NCI-H2196 (cell line): ENCODE measurements at regions not wholly inside any gene's neighbourhood (a gene's known extent, or its start where the extent isn't known, plus 50 kb on each side); places are given as distances from the start of the nearest gene placed in this dataset.

Experiments used
- DNase-seq: peaks from one replicate; lab custom pipeline; 2025; ENCODE audit not compliant: unreplicated experiment; lab: John Stamatoyannopoulos, UW

GRCh38 chr12:90015228-90015627 is 306.6 kb upstream of the ATP2B1 start:
- no peak for DNase-seq

GRCh38 chr12:90013409-90013808 is 304.8 kb upstream of the ATP2B1 start:
- DNase-seq: no peak

- DNase-seq: no peak
These were observed 301.5 kb upstream of the ATP2B1 start for GRCh38 chr12:90010089-90010488.

GRCh38 chr12:90008277-90008676 is 299.6 kb upstream of the ATP2B1 start:
- no peak for DNase-seq

GRCh38 chr12:90004319-90005074 is 295.9 kb upstream of the ATP2B1 start:
- no peak for DNase-seq

GRCh38 chr12:90003688-90004087 is 295.1 kb upstream of the ATP2B1 start:
- DNase-seq: no peak

- no peak for DNase-seq
These were observed 292.1 kb upstream of the ATP2B1 start for GRCh38 chr12:90000721-90001120.

GRCh38 chr12:89999699-90000505 is 291.3 kb upstream of the ATP2B1 start:
- no peak for DNase-seq

- DNase-seq: no peak
These were observed 287.2 kb upstream of the ATP2B1 start for GRCh38 chr12:89995870-89996269.

- no peak for DNase-seq
These were observed 286.3 kb upstream of the ATP2B1 start for GRCh38 chr12:89994911-89995310.

GRCh38 chr12:89993632-89994031 is 285.0 kb upstream of the ATP2B1 start:
- no peak for DNase-seq

GRCh38 chr12:89992668-89993451 is 284.2 kb upstream of the ATP2B1 start:
- DNase-seq: no peak

- DNase-seq: no peak
These were observed 283.4 kb upstream of the ATP2B1 start for GRCh38 chr12:89991807-89992590.

- no peak for DNase-seq
These were observed 279.7 kb upstream of the ATP2B1 start for GRCh38 chr12:89988188-89988915.

- DNase-seq: no peak
These were observed 277.3 kb upstream of the ATP2B1 start for GRCh38 chr12:89985935-89986334.

- DNase-seq: no peak
These were observed 276.2 kb upstream of the ATP2B1 start for GRCh38 chr12:89984846-89985245.

- no peak for DNase-seq
These were observed 275.0 kb upstream of the ATP2B1 start for GRCh38 chr12:89983622-89984021.

- no peak for DNase-seq
These were observed 271.6 kb upstream of the ATP2B1 start for GRCh38 chr12:89980236-89980635.

- DNase-seq: no peak
These were observed 268.9 kb upstream of the ATP2B1 start for GRCh38 chr12:89977405-89978085.

GRCh38 chr12:89976866-89977265 is 268.2 kb upstream of the ATP2B1 start:
- DNase-seq: no peak
